ENCODE measurements at regions not wholly inside any gene's neighbourhood (a gene's known extent, or its start where the extent isn't known, plus 50 kb on each side); places are given as distances from the start of the nearest gene placed in this dataset.

DNA sequence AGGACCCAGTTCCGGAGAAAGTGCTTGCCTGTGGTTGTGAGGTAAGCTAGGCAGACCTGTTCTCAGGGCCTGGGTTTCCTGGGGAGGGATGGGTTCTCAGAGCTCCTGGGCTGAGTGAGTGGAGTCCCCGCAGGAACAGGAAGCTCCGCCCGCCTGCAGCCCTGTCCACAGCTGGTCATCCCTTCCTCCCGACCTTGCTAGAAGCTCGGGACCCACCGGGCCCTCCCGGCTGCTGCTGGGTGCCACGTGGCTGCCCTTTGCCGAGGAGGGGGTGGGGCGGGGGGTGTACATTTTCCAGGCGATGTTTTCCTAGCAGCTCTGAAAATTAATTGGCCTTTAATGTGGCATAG, 198.1 kb downstream of the C9orf50 start:
- TF ChIP-seq, protein P1, sequence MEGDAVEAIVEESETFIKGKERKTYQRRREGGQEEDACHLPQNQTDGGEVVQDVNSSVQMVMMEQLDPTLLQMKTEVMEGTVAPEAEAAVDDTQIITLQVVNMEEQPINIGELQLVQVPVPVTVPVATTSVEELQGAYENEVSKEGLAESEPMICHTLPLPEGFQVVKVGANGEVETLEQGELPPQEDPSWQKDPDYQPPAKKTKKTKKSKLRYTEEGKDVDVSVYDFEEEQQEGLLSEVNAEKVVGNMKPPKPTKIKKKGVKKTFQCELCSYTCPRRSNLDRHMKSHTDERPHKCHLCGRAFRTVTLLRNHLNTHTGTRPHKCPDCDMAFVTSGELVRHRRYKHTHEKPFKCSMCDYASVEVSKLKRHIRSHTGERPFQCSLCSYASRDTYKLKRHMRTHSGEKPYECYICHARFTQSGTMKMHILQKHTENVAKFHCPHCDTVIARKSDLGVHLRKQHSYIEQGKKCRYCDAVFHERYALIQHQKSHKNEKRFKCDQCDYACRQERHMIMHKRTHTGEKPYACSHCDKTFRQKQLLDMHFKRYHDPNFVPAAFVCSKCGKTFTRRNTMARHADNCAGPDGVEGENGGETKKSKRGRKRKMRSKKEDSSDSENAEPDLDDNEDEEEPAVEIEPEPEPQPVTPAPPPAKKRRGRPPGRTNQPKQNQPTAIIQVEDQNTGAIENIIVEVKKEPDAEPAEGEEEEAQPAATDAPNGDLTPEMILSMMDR (conservative IDR thresholded peaks at IDR 0.05; ENCODE audit: low read depth, low read length), result no peak
- TF ChIP-seq EZH2 (IDR thresholded peaks at IDR 0.05; ENCODE audit: borderline replicate concordance, low read depth, low read length, poor library complexity, severe bottlenecking), result no peak
